Spleen (tissue), 7 donors: ENCODE measurements at regions not wholly inside any gene's neighbourhood (a gene's known extent, or its start where the extent isn't known, plus 50 kb on each side); places are given as distances from the start of the nearest gene placed in this dataset.

Experiments
- POLR2AphosphoS5 ChIP-seq, 3 donors: sonication (generic); formaldehyde crosslinking; IDR thresholded peaks; one replicate each; pipeline ENCODE4 v1.5.1; 2017; ENCODE audit warnings: antibody characterized with exemption in 3 of 3
- TF ChIP-seq, protein P1 (sequence below), 11 experiments: fragments of 200-600 bp in 7 of 11; fragments of 450-650 bp in 4 of 11; sonication (generic) in 4 of 11; IDR thresholded peaks in 8 of 11; conservative IDR thresholded peaks in 3 of 11; 1 replicate in 7 of 11; 2 replicates in 4 of 11; pipeline versions ENCODE4 v1.4.0 to v1.8.0; 2016 to 2021; ENCODE audit warnings: antibody characterized with exemption in 11 of 11, inconsistent platforms in 4 of 11, mild to moderate bottlenecking in 1 of 11
- donor health status: DM: no; HTN: no; CAD: no; lungs with moderate emphysema.
- donor health status: DM: no; HTN: no; CAD: no.
- donor health status: DM: no; HTN: no; CAD: no.

DNA sequence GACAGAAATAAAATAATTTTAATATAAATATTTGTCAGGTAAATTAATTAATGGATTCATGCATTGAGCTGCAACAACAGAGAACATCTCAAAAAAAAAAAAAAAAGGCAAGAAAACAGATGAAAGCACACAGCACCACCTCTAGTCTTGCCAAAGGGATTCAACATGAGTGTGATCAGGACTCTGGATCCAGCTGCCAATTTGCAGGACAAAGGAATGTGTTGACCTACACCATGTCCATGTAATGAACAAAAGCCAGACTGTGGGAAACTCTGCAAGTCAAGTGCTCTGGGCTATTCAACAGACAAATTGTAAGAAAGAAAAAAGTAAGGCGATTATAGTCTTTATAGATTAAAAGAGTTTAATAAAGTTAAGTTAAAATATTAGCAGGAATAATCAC lies 769.3 kb downstream of the TLR4 start:
- TF ChIP-seq, protein P1, sequence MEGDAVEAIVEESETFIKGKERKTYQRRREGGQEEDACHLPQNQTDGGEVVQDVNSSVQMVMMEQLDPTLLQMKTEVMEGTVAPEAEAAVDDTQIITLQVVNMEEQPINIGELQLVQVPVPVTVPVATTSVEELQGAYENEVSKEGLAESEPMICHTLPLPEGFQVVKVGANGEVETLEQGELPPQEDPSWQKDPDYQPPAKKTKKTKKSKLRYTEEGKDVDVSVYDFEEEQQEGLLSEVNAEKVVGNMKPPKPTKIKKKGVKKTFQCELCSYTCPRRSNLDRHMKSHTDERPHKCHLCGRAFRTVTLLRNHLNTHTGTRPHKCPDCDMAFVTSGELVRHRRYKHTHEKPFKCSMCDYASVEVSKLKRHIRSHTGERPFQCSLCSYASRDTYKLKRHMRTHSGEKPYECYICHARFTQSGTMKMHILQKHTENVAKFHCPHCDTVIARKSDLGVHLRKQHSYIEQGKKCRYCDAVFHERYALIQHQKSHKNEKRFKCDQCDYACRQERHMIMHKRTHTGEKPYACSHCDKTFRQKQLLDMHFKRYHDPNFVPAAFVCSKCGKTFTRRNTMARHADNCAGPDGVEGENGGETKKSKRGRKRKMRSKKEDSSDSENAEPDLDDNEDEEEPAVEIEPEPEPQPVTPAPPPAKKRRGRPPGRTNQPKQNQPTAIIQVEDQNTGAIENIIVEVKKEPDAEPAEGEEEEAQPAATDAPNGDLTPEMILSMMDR (IDR thresholded peaks at IDR 0.05 in 8 of 11, conservative IDR thresholded peaks at IDR 0.05 in 3 of 11), result no peak
- TF ChIP-seq POLR2AphosphoS5 (IDR thresholded peaks at IDR 0.05), result no peak
